Smooth muscle cell (in vitro differentiated cells): ENCODE measurements at regions not wholly inside any gene's neighbourhood (a gene's known extent, or its start where the extent isn't known, plus 50 kb on each side); places are given as distances from the start of the nearest gene placed in this dataset.

Source experiments
- DNase-seq: peaks from one replicate; lab custom pipeline; 2025; ENCODE audit not compliant: unreplicated experiment; lab: John Stamatoyannopoulos, UW
- H2AFZ ChIP-seq: fragments of 200-600 bp; sonication (generic); 2 replicates; pipeline ENCODE4 v1.6.0; 2016; ENCODE audit warnings: antibody characterized with exemption, low read depth, mild to moderate bottlenecking
- H3F3A ChIP-seq: fragments of 200-600 bp; sonication (generic); 2 replicates; pipeline ENCODE4 v1.6.0; 2017; ENCODE audit warnings: antibody characterized with exemption, low read depth
- H3K27ac ChIP-seq: fragments of 200-600 bp; sonication (generic); 2 replicates; pipeline ENCODE4 v1.5.1; 2016; ENCODE audit warnings: low read depth, mild to moderate bottlenecking
- H3K27me3 ChIP-seq: fragments of 200-600 bp; sonication (generic); 2 replicates; pipeline ENCODE4 v1.6.1; 2016; ENCODE audit warnings: low read depth, mild to moderate bottlenecking
- H3K36me3 ChIP-seq: fragments of 200-600 bp; sonication (generic); 2 replicates; pipeline ENCODE4 v1.5.1; 2016; ENCODE audit warnings: low read depth
- H3K4me1 ChIP-seq: fragments of 200-600 bp; sonication (generic); 2 replicates; pipeline ENCODE4 v1.5.1; 2016; ENCODE audit warnings: low read depth
- H3K4me2 ChIP-seq: fragments of 200-600 bp; sonication (generic); 2 replicates; pipeline ENCODE4 v1.6.0; 2016; ENCODE audit warnings: mild to moderate bottlenecking
- H3K4me3 ChIP-seq: fragments of 200-600 bp; sonication (generic); 2 replicates; pipeline ENCODE4 v1.5.1; 2016; ENCODE audit warnings: mild to moderate bottlenecking
- H3K79me2 ChIP-seq: fragments of 200-600 bp; sonication (generic); 2 replicates; pipeline ENCODE4 v1.6.0; 2016; ENCODE audit warnings: low read depth, mild to moderate bottlenecking
- H3K9ac ChIP-seq: fragments of 200-600 bp; sonication (generic); 2 replicates; pipeline ENCODE4 v1.6.0; 2016; ENCODE audit warnings: low read depth
- H3K9me3 ChIP-seq: fragments of 200-600 bp; sonication (generic); replicated peaks from 2 replicates; pipeline ENCODE4 v1.5.1; 2016; ENCODE audit warnings: low read depth
- H4K20me1 ChIP-seq: fragments of 200-600 bp; sonication (generic); 2 replicates; pipeline ENCODE4 v1.6.0; 2016; ENCODE audit warnings: low read depth
- WGBS: methylation state at CpG from one replicate; pipeline ENCODE4 v1.1.7; 2016; ENCODE audit warnings: low lambda C conversion rate; 5-methylcytosine and 5-hydroxymethylcytosine counted together
- TF ChIP-seq, protein P1 (sequence below): fragments of 200-600 bp; sonication (generic); IDR thresholded peaks from 2 replicates; pipeline ENCODE4 v1.5.1; 2017; ENCODE audit warnings: borderline replicate concordance, mild to moderate bottlenecking, antibody characterized with exemption; ENCODE audit not compliant: insufficient read depth, poor library complexity, severe bottlenecking

DNA sequence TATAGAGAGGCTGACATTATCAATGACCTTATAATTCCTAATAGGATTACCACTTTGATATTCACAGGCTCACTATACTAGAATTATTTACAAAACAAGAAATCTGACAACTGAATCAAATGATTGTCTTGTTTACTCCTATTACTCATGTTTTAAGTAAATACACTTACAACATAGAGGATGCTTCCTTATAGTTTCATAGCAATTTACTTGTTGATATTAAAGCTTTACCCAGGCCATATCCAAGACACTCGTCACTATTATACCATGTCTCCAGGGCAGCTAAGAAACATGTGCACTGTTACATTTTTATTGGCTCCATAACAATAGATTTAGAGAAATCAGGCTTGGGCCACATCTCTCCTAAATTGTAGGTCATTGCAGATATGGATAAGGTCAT, 276.9 kb downstream of the HGF start:
- no peaks in the 10 kb centered on the region for H3F3A ChIP-seq
- no peaks in the 10 kb centered on the region for H3K79me2 ChIP-seq
- H3K27me3 ChIP-seq = no peaks in the 10 kb centered on the region
- WGBS = 92% methylated on average over 1 of the region's 1 CpG
- TF ChIP-seq, protein P1, sequence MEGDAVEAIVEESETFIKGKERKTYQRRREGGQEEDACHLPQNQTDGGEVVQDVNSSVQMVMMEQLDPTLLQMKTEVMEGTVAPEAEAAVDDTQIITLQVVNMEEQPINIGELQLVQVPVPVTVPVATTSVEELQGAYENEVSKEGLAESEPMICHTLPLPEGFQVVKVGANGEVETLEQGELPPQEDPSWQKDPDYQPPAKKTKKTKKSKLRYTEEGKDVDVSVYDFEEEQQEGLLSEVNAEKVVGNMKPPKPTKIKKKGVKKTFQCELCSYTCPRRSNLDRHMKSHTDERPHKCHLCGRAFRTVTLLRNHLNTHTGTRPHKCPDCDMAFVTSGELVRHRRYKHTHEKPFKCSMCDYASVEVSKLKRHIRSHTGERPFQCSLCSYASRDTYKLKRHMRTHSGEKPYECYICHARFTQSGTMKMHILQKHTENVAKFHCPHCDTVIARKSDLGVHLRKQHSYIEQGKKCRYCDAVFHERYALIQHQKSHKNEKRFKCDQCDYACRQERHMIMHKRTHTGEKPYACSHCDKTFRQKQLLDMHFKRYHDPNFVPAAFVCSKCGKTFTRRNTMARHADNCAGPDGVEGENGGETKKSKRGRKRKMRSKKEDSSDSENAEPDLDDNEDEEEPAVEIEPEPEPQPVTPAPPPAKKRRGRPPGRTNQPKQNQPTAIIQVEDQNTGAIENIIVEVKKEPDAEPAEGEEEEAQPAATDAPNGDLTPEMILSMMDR = no peak
- no peak overlapping the region for H3K27ac ChIP-seq
- DNase-seq = no peak
- H3K36me3 ChIP-seq = no peaks in the 10 kb centered on the region
- no peak overlapping the region for H3K4me3 ChIP-seq
- H4K20me1 ChIP-seq = no peaks in the 10 kb centered on the region
- H3K4me1 ChIP-seq = no peaks in the 10 kb centered on the region
- H3K9me3 ChIP-seq = no peaks in the 10 kb centered on the region
- no peak overlapping the region for H3K4me2 ChIP-seq
- H2AFZ ChIP-seq = no peak overlapping the region
- no peak overlapping the region for H3K9ac ChIP-seq

DNA sequence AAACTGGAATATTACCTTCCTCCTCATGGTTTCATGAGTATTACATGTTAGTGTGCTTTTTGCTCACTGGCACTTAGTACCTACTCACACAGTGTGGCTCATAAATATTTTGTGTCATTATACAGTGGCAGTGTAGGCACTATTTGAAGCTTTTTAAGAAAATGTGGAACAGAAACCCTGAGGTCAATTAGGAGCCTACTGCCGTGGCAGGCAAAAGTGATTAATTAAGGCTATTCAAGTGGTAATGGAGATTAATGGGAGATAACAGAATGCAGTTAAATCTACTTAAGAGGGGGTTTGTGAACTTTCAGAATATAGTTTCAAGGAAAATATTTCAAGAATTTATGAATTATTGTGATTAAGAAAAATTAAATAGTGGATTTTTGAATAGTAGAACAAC, 277.6 kb downstream of the HGF start:
- H3K27ac ChIP-seq = no peak overlapping the region
- no peak overlapping the region for H3K4me2 ChIP-seq
- no peaks in the 10 kb centered on the region for H3K9me3 ChIP-seq
- no peak overlapping the region for H2AFZ ChIP-seq
- WGBS = 76% methylated on average over 1 of the region's 1 CpG
- no peaks in the 10 kb centered on the region for H3K4me1 ChIP-seq
- H3K4me3 ChIP-seq = no peak overlapping the region
- no peaks in the 10 kb centered on the region for H3K79me2 ChIP-seq
- H3K36me3 ChIP-seq = no peaks in the 10 kb centered on the region
- H3K27me3 ChIP-seq = no peaks in the 10 kb centered on the region
- TF ChIP-seq, protein P1 = no peak
- DNase-seq = no peak
- H3K9ac ChIP-seq = no peak overlapping the region
- no peaks in the 10 kb centered on the region for H4K20me1 ChIP-seq
- H3F3A ChIP-seq = no peaks in the 10 kb centered on the region

GRCh38 chr7:81491573-81491972, 278.3 kb downstream of the HGF start:
- DNase-seq = no peak
- Histone ChIP-seq H3F3A (no peaks in the 10 kb centered on the region), H3K4me3 (no peak overlapping the region), H3K4me2 (no peak overlapping the region), H3K9me3 (no peaks in the 10 kb centered on the region), H3K9ac (no peak overlapping the region), H3K4me1 (no peaks in the 10 kb centered on the region), H3K27ac (no peak overlapping the region), H4K20me1 (no peaks in the 10 kb centered on the region), H3K79me2 (no peaks in the 10 kb centered on the region), H3K36me3 (no peaks in the 10 kb centered on the region), H2AFZ (no peak overlapping the region), H3K27me3 (no peaks in the 10 kb centered on the region)
- TF ChIP-seq, protein P1 = no peak
- WGBS = 91% methylated on average over 3 of the region's 3 CpGs

GRCh38 chr7:81488210-81488609, 281.6 kb downstream of the HGF start:
- Histone ChIP-seq H3F3A (peaks cover 7% of the 10 kb centered on the region), H3K27ac (no peak overlapping the region), H4K20me1 (no peaks in the 10 kb centered on the region), H3K4me1 (no peaks in the 10 kb centered on the region), H3K4me2 (no peak overlapping the region), H3K4me3 (no peak overlapping the region), H3K9me3 (no peaks in the 10 kb centered on the region), H3K79me2 (no peaks in the 10 kb centered on the region), H3K27me3 (no peaks in the 10 kb centered on the region), H3K9ac (no peak overlapping the region), H3K36me3 (no peaks in the 10 kb centered on the region), H2AFZ (no peak overlapping the region)
- TF ChIP-seq, protein P1 = no peak
- WGBS = 83% methylated on average over 2 of the region's 2 CpGs
- no peak for DNase-seq
